GM20431 (cell line): ENCODE measurements at regions not wholly inside any gene's neighbourhood (a gene's known extent, or its start where the extent isn't known, plus 50 kb on each side); places are given as distances from the start of the nearest gene placed in this dataset.

Experiments used
- in situ Hi-C: fragments of 300-500 bp; cut with MseI, MboI; formaldehyde crosslinking; loops from one replicate; pipeline ENCODE4 v1.15.0; 2020; ENCODE audit warnings: low sequenced_read_pairs; ENCODE audit not compliant: unreplicated experiment

GRCh38 chr15:70418943-70419342 is 321.2 kb upstream of the TLE3 start:
- in situ Hi-C loops: no loop called here

GRCh38 chr15:70417535-70417934 is 319.8 kb upstream of the TLE3 start:
- in situ Hi-C loops: no loop called here

GRCh38 chr15:70416829-70417228 is 319.1 kb upstream of the TLE3 start:
- in situ Hi-C loops: no loop called here

- in situ Hi-C loops: no loop called here
Observed at GRCh38 chr15:70415398-70415797, 317.7 kb upstream of the TLE3 start.

GRCh38 chr15:70414626-70415025 is 316.9 kb upstream of the TLE3 start:
- in situ Hi-C loops: no loop called here

- in situ Hi-C loops: no loop called here
Observed at GRCh38 chr15:70412794-70413193, 315.1 kb upstream of the TLE3 start.

GRCh38 chr15:70411143-70411863 is 313.6 kb upstream of the TLE3 start:
- in situ Hi-C loops: no loop called here

GRCh38 chr15:70410371-70410985 is 312.8 kb upstream of the TLE3 start:
- in situ Hi-C loops: no loop called here

- in situ Hi-C loops: no loop called here
Observed at GRCh38 chr15:70409388-70409787, 311.7 kb upstream of the TLE3 start.

- in situ Hi-C loops: no loop called here
Observed at GRCh38 chr15:70407955-70408354, 310.2 kb upstream of the TLE3 start.

- in situ Hi-C loops: no loop called here
Observed at GRCh38 chr15:70407336-70407670, 309.6 kb upstream of the TLE3 start.

GRCh38 chr15:70406617-70407335 is 309.1 kb upstream of the TLE3 start:
- in situ Hi-C loops: no loop called here

- in situ Hi-C loops: no loop called here
Observed at GRCh38 chr15:70401709-70402108, 304.0 kb upstream of the TLE3 start.

- in situ Hi-C loops: no loop called here
Observed at GRCh38 chr15:70400766-70401541, 303.2 kb upstream of the TLE3 start.

GRCh38 chr15:70399204-70399603 is 301.5 kb upstream of the TLE3 start:
- in situ Hi-C loops: no loop called here

- in situ Hi-C loops: no loop called here
Observed at GRCh38 chr15:70398694-70399093, 301.0 kb upstream of the TLE3 start.

- in situ Hi-C loops: no loop called here
Observed at GRCh38 chr15:70396807-70397206, 299.1 kb upstream of the TLE3 start.

GRCh38 chr15:70395164-70395563 is 297.4 kb upstream of the TLE3 start:
- in situ Hi-C loops: no loop called here

- in situ Hi-C loops: no loop called here
Observed at GRCh38 chr15:70390723-70391122, 293.0 kb upstream of the TLE3 start.

GRCh38 chr15:70387993-70388392 is 290.3 kb upstream of the TLE3 start:
- in situ Hi-C loops: no loop called here

GRCh38 chr15:70387081-70387480 is 289.4 kb upstream of the TLE3 start:
- in situ Hi-C loops: no loop called here
